HPDE6-E6E7 (cell line): ENCODE measurements at regions not wholly inside any gene's neighbourhood (a gene's known extent, or its start where the extent isn't known, plus 50 kb on each side); places are given as distances from the start of the nearest gene placed in this dataset.

ENCODE experiments used
- DNase-seq: peaks from one replicate; pipeline ENCODE4 v3.0.0; 2011; ENCODE audit warnings: missing footprints; ENCODE audit errors: extremely low spot score

- DNase-seq = no peak
Measured at GRCh38 chr15:35724626-35725025, 178.7 kb upstream of the DPH6 start.

GRCh38 chr15:35725353-35725752 lies 179.4 kb upstream of the DPH6 start:
- no peak for DNase-seq

- no peak for DNase-seq
Measured at GRCh38 chr15:35727627-35728026, 181.7 kb upstream of the DPH6 start.

GRCh38 chr15:35728219-35728940 lies 182.4 kb upstream of the DPH6 start:
- no peak for DNase-seq

GRCh38 chr15:35736150-35736549 lies 190.2 kb upstream of the DPH6 start:
- no peak for DNase-seq

- no peak for DNase-seq
Measured at GRCh38 chr15:35737441-35737840, 191.5 kb upstream of the DPH6 start.

GRCh38 chr15:35738370-35738769 lies 192.4 kb upstream of the DPH6 start:
- no peak for DNase-seq

- DNase-seq = no peak
Measured at GRCh38 chr15:35740761-35741160, 194.8 kb upstream of the DPH6 start.

GRCh38 chr15:35741395-35741794 lies 195.4 kb upstream of the DPH6 start:
- no peak for DNase-seq

GRCh38 chr15:35741881-35742280 lies 195.9 kb upstream of the DPH6 start:
- DNase-seq = no peak

GRCh38 chr15:35743321-35743720 lies 197.4 kb upstream of the DPH6 start:
- no peak for DNase-seq

GRCh38 chr15:35746121-35746520 lies 200.2 kb upstream of the DPH6 start:
- DNase-seq = no peak

GRCh38 chr15:35748105-35748504 lies 202.1 kb upstream of the DPH6 start:
- DNase-seq = no peak

GRCh38 chr15:35750051-35750450 lies 204.1 kb upstream of the DPH6 start:
- no peak for DNase-seq

GRCh38 chr15:35751413-35752133 lies 205.6 kb upstream of the DPH6 start:
- peak; percentile 38 for DNase-seq

- DNase-seq = no peak
Measured at GRCh38 chr15:35752134-35752466, 206.1 kb upstream of the DPH6 start.

- DNase-seq = no peak
Measured at GRCh38 chr15:35753486-35753885, 207.5 kb upstream of the DPH6 start.

- DNase-seq = no peak
Measured at GRCh38 chr15:35755237-35755802, 209.4 kb upstream of the DPH6 start.

GRCh38 chr15:35756623-35757022 lies 210.7 kb upstream of the DPH6 start:
- DNase-seq = no peak

GRCh38 chr15:35757361-35757760 lies 211.4 kb upstream of the DPH6 start:
- DNase-seq = no peak

- no peak for DNase-seq
Measured at GRCh38 chr15:35757765-35758164, 211.8 kb upstream of the DPH6 start.

GRCh38 chr15:35764661-35765519 lies 218.9 kb upstream of the DPH6 start:
- DNase-seq = no peak
